Panc1 (cell line): ENCODE measurements at regions not wholly inside any gene's neighbourhood (a gene's known extent, or its start where the extent isn't known, plus 50 kb on each side); places are given as distances from the start of the nearest gene placed in this dataset.

Source experiments
- ATAC-seq: fragments of 200-7000 bp; cut with Tn5 transposase; 2 replicates; pipeline ENCODE4 v1.9.1; 2020; ENCODE audit warnings: mild to moderate bottlenecking, moderate library complexity
- BruUV-seq: library from RNA; stranded (reverse); fragments of 400-500 nt; replicated peaks from 2 replicates; lab custom pipeline; 2021; lab: Mats Ljungman, UMichigan
- CTCF ChIA-PET: fragments of 300-600 bp; sonication (Branson Sonifier 250); formaldehyde crosslinking; loops from one replicate; lab custom pipeline; 2022; ENCODE audit warnings: antibody characterized with exemption; lab: Charles Lee
- POLR2A ChIA-PET: fragments of 300-600 bp; sonication (Branson Sonifier 250); formaldehyde crosslinking; loops from one replicate; lab custom pipeline; 2022; ENCODE audit warnings: antibody characterized with exemption; lab: Charles Lee
- DNase-seq: peaks from one replicate; pipeline ENCODE4 v3.0.0-alpha.2; 2010; ENCODE audit warnings: low read depth, low spot score
- H3K27ac ChIP-seq: 2 replicates; pipeline ENCODE4 v1.5.1; 2011; ENCODE audit warnings: mild to moderate bottlenecking, low read length, inconsistent platforms
- H3K27me3 ChIP-seq: fragments of 200-500 bp; sonication (Bioruptor generic); 2 replicates; pipeline ENCODE4 v1.6.0; 2014; ENCODE audit warnings: low read length, inconsistent platforms; ENCODE audit not compliant: control insufficient read depth, insufficient read depth
- H3K36me3 ChIP-seq: fragments of 200-500 bp; sonication (Bioruptor generic); 2 replicates; pipeline ENCODE4 v1.5.1; 2014; ENCODE audit warnings: inconsistent platforms, mild to moderate bottlenecking, low read length, moderate library complexity; ENCODE audit not compliant: control insufficient read depth, insufficient read depth
- H3K4me1 ChIP-seq: 2 replicates; pipeline ENCODE4 v1.5.1; 2011; ENCODE audit warnings: inconsistent platforms, mild to moderate bottlenecking, low read length, moderate library complexity; ENCODE audit not compliant: control insufficient read depth, insufficient read depth
- H3K4me3 ChIP-seq, 2 experiments: 2 replicates each; pipeline ENCODE4 v1.5.1; 2011 to 2012; ENCODE audit warnings: low read depth in 2 of 2, low read length in 2 of 2, mild to moderate bottlenecking in 2 of 2, inconsistent platforms in 1 of 2, moderate library complexity in 1 of 2
- H3K9me3 ChIP-seq: fragments of 200-500 bp; sonication (Bioruptor generic); 2 replicates; pipeline ENCODE4 v1.5.1; 2014; ENCODE audit warnings: low read depth, mild to moderate bottlenecking, inconsistent platforms, low read length, moderate library complexity; ENCODE audit not compliant: control insufficient read depth, insufficient read depth
- CTCF ChIP-seq: fragments of 450-650 bp; IDR thresholded peaks from 2 replicates; pipeline ENCODE4 v1.5.1; 2017; ENCODE audit warnings: mild to moderate bottlenecking
- POLR2AphosphoS5 ChIP-seq: IDR thresholded peaks from 2 replicates; pipeline ENCODE4 v1.6.1; 2012; ENCODE audit warnings: mild to moderate bottlenecking, low read depth, low read length, moderate library complexity
- REST ChIP-seq, 2 experiments: IDR thresholded peaks; 2 replicates each; pipeline ENCODE4 v1.6.1; 2011 to 2012; ENCODE audit warnings: low read depth in 2 of 2, control low read depth in 1 of 2, low read length in 1 of 2, mild to moderate bottlenecking in 1 of 2, moderate library complexity in 1 of 2; ENCODE audit not compliant: insufficient read depth in 1 of 2
- SIN3A ChIP-seq: IDR thresholded peaks from 2 replicates; pipeline ENCODE4 v1.6.1; 2012; ENCODE audit warnings: low read depth, mild to moderate bottlenecking, low read length, moderate library complexity, borderline replicate concordance; ENCODE audit not compliant: insufficient read depth
- TCF7L2 ChIP-seq: IDR thresholded peaks from 2 replicates; pipeline ENCODE4 v1.6.1; 2011; ENCODE audit warnings: mild to moderate bottlenecking, low read depth, low read length, inconsistent platforms
- in situ Hi-C: cut with HindIII; loops from 2 replicates; pipeline ENCODE4 v1.10.0; 2016; ENCODE audit warnings: low sequenced_read_pairs, low pct_unique_long_range_greater_than_20kb
- intact Hi-C: fragments of 100-400 bp; cut with micrococcal nuclease; formaldehyde crosslinking; loops from one replicate; pipeline ENCODE4 v1.10.0; 2022; ENCODE audit not compliant: unreplicated experiment

GRCh38 chr13:107210723-107211030 is 642.7 kb upstream of the ARGLU1 start:
- H3K4me3 ChIP-seq: no peak overlapping the region
- H3K36me3 ChIP-seq: no peaks in the 10 kb centered on the region
- ChIA-PET POLR2A (no interaction called here), CTCF (no interaction called here)
- DNase-seq: no peak
- in situ Hi-C loops (no loop called here), intact Hi-C loops (loop anchor here (5.0 kb wide), 1 partner anchor 442 kb away; no protein-coding TSS in a partner anchor)
- no peaks in the 10 kb centered on the region for H3K4me1 ChIP-seq
- BruUV-seq: no TSS peak
- ATAC-seq: no peak
- no peak overlapping the region for H3K27ac ChIP-seq
- H3K27me3 ChIP-seq: no peaks in the 10 kb centered on the region
- H3K9me3 ChIP-seq: no peaks in the 10 kb centered on the region
- TF ChIP-seq POLR2AphosphoS5: no peak
- no peak for TF ChIP-seq CTCF
- no peak for TF ChIP-seq TCF7L2

- no TSS peak for BruUV-seq
- no peaks in the 10 kb centered on the region for H3K27me3 ChIP-seq
- ATAC-seq (no peak), DNase-seq (no peak)
- no peak for TF ChIP-seq POLR2AphosphoS5
- TF ChIP-seq TCF7L2: no peak
- no peak for TF ChIP-seq CTCF
- TF ChIP-seq REST (IDR thresholded peaks at IDR 0.05; ENCODE audit: insufficient read depth in 1 of 2, low read depth in 2 of 2, low read length in 1 of 2): no peak
- no peak for TF ChIP-seq SIN3A
- no peak overlapping the region for H3K4me3 ChIP-seq
- no peaks in the 10 kb centered on the region for H3K36me3 ChIP-seq
- no peak overlapping the region for H3K27ac ChIP-seq
- H3K9me3 ChIP-seq: no peaks in the 10 kb centered on the region
- in situ Hi-C loops: no loop called here
- intact Hi-C loops: loop anchor here (5.0 kb wide), 2 partner anchors 442 to 657 kb away; a partner anchor contains a TSS
- no peaks in the 10 kb centered on the region for H3K4me1 ChIP-seq
- POLR2A ChIA-PET: no interaction called here
- CTCF ChIA-PET: no interaction called here
These were observed 642.1 kb upstream of the ARGLU1 start for GRCh38 chr13:107209824-107210722.
